GM12878 (cell line): ENCODE measurements at regions not wholly inside any gene's neighbourhood (a gene's known extent, or its start where the extent isn't known, plus 50 kb on each side); places are given as distances from the start of the nearest gene placed in this dataset.

Experiments used
- MYB ChIP-seq: fragments of 150-350 bp; IDR thresholded peaks from 2 replicates; pipeline ENCODE4 v1.6.1; 2014; ENCODE audit warnings: mild to moderate bottlenecking, low read depth, low read length, borderline replicate concordance
- ZBTB40 ChIP-seq: fragments of 450-650 bp; IDR thresholded peaks from 2 replicates; pipeline ENCODE4 v1.6.1; 2016; ENCODE audit warnings: mild to moderate bottlenecking, moderate library complexity, borderline replicate concordance
- ZNF592 ChIP-seq: fragments of 450-650 bp; IDR thresholded peaks from 2 replicates; pipeline ENCODE4 v1.6.1; 2017; ENCODE audit warnings: mild to moderate bottlenecking, moderate library complexity

- no peak for TF ChIP-seq ZNF592
- TF ChIP-seq MYB = no peak
- no peak for TF ChIP-seq ZBTB40
These were observed 250.9 kb downstream of the TOMM20 start (continued) for GRCh38 chr1:234877761-234878160.
